AG10803 (cell line): ENCODE measurements at regions not wholly inside any gene's neighbourhood (a gene's known extent, or its start where the extent isn't known, plus 50 kb on each side); places are given as distances from the start of the nearest gene placed in this dataset.
"Not testable (repeated sequence)": the region's sequence is repeated elsewhere in the genome, so short reads cannot be mapped to it uniquely, and the experiment has no call there.

Experiments
- DNase-seq: peaks from one replicate; pipeline ENCODE4 v3.0.0; 2010; ENCODE audit warnings: low read depth
- H3K4me3 ChIP-seq: 2 replicates; pipeline ENCODE4 v1.5.1; 2011; ENCODE audit warnings: mild to moderate bottlenecking, low read length, control low read depth
- TF ChIP-seq, protein P1 (sequence below): conservative IDR thresholded peaks from 2 replicates; pipeline ENCODE4 v1.5.1; 2011; ENCODE audit warnings: mild to moderate bottlenecking, low read length, control low read depth, inconsistent platforms

DNA sequence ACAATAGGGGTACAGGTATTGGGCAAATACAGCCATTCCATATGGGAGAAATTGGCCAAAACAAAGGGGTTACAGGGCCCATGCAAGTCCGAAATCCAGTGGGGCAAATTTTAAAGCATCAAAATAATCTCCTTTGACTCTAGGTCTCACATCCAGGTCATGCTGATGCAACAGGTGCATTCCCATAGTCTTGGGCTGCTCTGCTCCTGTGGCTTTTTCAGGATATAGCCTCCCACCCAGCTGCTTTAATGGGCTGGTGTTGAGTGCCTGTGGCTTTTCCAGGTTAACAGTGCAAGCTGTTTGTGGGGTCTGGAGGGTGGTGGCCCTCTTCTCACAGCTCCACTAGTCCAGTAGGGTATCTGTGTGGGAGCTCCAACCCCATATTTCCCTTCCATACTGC lies 607.1 kb downstream of the MEI4 start:
- DNase-seq, result no peak
- H3K4me3 ChIP-seq, result no peak overlapping the region
- TF ChIP-seq, protein P1, sequence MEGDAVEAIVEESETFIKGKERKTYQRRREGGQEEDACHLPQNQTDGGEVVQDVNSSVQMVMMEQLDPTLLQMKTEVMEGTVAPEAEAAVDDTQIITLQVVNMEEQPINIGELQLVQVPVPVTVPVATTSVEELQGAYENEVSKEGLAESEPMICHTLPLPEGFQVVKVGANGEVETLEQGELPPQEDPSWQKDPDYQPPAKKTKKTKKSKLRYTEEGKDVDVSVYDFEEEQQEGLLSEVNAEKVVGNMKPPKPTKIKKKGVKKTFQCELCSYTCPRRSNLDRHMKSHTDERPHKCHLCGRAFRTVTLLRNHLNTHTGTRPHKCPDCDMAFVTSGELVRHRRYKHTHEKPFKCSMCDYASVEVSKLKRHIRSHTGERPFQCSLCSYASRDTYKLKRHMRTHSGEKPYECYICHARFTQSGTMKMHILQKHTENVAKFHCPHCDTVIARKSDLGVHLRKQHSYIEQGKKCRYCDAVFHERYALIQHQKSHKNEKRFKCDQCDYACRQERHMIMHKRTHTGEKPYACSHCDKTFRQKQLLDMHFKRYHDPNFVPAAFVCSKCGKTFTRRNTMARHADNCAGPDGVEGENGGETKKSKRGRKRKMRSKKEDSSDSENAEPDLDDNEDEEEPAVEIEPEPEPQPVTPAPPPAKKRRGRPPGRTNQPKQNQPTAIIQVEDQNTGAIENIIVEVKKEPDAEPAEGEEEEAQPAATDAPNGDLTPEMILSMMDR, result no peak

DNA sequence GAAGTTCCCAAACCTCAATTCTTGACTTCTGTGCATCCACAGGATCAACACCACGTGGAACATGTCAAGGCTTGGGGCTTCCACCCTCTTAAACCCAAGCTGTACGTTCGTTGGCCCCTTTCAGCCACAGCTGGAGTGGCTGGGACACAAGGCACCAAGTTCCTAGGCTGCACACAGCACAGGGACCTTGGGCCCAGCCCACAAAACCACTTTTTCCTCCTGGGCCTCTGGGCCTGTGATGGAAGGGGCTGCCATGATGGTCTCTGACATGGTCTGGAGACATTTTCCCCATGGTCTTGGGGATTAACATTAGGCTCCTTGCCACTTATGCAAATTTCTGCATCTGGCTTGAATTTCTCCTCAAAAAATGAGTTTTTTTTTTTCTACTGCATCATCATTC lies 606.9 kb upstream of the IRAK1BP1 start:
- not testable (repeated sequence) for H3K4me3 ChIP-seq, DNase-seq

DNA sequence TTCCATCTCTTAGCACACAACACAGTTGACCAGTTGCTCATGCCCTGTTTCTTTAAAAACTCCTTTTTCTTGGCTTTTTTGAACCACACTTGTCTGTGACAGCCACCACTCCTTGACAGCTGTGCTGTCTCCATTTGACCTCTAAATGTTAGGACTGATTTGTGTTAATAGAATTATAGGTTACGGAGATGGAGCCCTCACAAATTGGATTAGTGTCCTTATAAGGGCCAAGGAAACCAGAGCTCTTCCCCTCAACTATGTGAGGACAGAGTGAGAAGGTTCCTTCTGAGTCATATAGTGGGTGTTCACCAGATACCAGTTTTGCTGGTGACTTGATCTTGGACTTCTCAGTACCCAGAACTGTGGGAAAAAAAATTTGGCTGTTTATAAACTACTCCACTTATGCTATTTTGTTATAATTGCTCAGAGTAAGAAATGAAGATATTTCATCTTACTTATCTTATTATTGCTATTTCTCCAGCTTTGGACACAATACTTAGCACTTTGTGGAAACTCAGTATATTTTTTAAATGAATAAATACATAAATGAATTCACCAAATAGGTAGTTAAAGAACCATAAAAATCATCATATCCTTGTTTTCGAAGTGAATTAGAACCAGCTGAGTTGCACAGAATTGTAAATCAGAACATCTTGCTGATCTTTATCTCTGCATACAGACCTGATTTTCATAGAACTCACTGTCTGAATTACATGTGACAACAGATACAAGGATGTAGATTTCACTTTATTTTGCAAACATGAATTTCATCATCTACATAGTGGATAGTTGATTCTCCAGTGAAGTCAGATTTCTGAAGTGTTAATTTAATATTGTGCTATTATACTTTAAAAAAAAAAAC lies 598.5 kb upstream of the IRAK1BP1 start:
- no peak overlapping the region for H3K4me3 ChIP-seq
- no peak for DNase-seq
- TF ChIP-seq, protein P1, result no peak

DNA sequence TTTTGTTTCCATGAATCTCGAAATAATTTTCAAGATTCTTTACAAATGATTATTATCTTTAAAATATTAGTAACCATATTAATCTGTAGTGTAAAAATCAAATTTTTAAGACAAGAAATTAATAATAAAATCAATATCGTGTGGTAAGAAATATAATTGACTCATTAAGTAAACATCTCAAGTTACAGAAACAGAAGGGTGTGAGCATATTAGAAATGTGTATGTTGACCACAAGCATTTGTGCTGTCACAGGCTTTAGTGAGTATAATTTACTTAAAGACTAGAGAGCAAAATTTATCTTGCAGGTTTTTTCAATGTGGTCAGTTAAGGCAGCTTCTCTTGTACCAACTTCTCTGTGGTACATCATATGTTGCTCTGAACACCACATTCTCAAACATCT lies 566.5 kb upstream of the IRAK1BP1 start:
- TF ChIP-seq, protein P1, result no peak

DNA sequence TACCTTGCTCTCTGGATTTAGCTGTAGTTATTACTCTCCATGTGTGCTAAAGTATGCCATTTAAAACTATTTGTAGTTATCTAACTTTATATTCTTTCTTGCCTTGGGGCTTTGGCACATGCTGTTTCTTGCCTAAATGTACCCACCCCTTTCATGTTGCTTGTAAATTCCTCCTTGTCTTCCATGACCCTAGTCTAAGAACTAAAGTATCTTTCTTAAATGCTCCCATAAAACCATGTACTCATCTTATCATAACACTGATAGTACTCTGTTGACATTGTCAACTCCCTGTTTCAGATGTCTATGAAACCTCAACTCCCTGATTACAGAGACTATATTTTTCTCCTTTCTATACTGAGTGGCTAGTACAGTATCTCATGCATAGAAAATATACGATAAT lies 564.9 kb upstream of the IRAK1BP1 start:
- TF ChIP-seq, protein P1, result no peak
- H3K4me3 ChIP-seq, result no peak overlapping the region
- DNase-seq, result no peak

More for the DNA sequence above, 566.5 kb upstream of the IRAK1BP1 start:
- H3K4me3 ChIP-seq, result no peak overlapping the region
- DNase-seq, result no peak

DNA sequence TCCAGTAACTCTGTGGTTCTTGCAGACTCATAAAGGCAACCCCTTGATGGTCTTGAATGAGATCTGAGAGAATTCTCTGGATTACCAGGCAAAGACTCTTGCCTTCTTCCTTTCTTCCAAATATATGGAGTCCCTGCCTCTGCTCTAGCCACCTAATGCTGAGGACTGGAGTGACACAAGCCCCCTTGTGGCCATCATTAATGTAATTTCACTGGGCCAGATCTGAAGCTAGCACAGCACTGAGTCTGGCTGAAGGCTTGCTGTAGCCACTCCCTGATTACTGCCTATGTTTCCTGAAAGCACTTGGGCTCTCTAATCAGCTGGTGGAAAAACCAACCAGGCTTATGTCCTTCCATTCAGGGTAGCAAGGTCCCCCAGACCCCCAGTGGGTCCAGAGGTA lies 559.3 kb upstream of the IRAK1BP1 start:
- TF ChIP-seq, protein P1, result no peak
- no peak for DNase-seq
- H3K4me3 ChIP-seq, result no peak overlapping the region

DNA sequence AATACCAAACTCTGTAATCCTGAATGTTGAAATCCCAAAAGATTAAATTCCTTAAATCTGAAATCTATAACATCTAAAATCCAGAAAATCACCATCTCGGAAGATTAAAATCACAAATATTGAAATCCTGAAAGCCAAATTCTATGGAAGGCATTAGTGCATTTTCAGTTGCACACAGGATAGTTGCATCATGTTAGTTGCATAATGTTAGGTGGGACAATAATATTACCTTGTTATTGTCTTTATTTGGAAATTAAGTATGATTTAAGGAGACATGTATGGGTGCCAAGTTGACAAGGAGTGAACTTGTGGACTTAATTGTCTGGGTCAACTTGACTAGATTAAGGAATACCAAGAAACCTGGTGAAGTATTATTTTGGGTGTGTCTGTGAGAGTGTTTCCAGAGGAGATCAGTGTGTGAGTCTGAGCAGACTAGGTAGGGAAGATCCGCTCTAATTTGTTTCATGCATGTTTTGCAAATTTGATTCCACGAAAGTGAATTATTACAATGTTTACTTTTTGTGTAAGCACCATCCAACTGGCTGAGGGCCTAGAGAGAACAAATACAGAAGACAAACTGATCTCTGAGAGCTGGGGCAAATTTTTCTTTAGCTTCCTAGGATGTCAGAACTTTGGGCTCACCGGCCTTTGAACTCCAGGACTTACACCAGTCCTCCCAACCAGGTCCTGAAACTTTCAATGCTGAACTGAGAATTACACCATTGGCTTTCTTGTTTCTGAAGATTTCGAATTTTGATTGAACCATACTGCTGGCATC lies 545.1 kb upstream of the IRAK1BP1 start:
- no peak overlapping the region for H3K4me3 ChIP-seq
- TF ChIP-seq, protein P1, result no peak
- DNase-seq, result no peak
